Transverse colon (tissue), 3 donors: ENCODE measurements at regions not wholly inside any gene's neighbourhood (a gene's known extent, or its start where the extent isn't known, plus 50 kb on each side); places are given as distances from the start of the nearest gene placed in this dataset.

Experiments used
- POLR2A ChIP-seq: fragments of 450-650 bp; IDR thresholded peaks from one replicate; pipeline ENCODE4 v1.6.1; 2016; ENCODE audit warnings: antibody characterized with exemption, mild to moderate bottlenecking, moderate library complexity
- TF ChIP-seq, protein P1 (sequence below), 5 experiments: fragments of 200-600 bp in 3 of 5; fragments of 450-650 bp in 2 of 5; sonication (generic) in 3 of 5; IDR thresholded peaks; 1 replicate in 2 of 5; 2 replicates in 3 of 5; pipeline ENCODE4 v1.5.1; 2016 to 2017; ENCODE audit warnings: antibody characterized with exemption in 5 of 5, inconsistent platforms in 3 of 5, mild to moderate bottlenecking in 2 of 5, moderate library complexity in 1 of 5

DNA sequence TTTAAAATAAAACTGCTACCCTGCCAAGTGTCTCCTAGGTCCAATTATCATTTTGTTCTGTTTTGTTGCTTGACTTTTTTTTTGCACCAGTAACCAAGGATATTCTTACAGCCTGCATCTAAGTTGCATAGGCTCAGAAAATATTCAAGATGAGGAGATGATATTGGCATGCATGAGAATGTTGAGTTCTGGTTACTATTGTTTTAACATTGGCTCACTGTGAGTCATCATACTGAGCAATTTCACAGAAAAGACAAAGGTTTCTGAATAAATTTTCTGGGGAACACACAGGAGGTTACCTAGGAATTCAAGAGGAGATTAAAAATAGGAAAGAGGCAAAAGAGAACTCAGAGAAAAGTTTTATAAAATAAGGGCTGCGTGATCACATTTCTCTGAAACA is 84.8 kb upstream of the POU3F3 start:
- TF ChIP-seq, protein P1, sequence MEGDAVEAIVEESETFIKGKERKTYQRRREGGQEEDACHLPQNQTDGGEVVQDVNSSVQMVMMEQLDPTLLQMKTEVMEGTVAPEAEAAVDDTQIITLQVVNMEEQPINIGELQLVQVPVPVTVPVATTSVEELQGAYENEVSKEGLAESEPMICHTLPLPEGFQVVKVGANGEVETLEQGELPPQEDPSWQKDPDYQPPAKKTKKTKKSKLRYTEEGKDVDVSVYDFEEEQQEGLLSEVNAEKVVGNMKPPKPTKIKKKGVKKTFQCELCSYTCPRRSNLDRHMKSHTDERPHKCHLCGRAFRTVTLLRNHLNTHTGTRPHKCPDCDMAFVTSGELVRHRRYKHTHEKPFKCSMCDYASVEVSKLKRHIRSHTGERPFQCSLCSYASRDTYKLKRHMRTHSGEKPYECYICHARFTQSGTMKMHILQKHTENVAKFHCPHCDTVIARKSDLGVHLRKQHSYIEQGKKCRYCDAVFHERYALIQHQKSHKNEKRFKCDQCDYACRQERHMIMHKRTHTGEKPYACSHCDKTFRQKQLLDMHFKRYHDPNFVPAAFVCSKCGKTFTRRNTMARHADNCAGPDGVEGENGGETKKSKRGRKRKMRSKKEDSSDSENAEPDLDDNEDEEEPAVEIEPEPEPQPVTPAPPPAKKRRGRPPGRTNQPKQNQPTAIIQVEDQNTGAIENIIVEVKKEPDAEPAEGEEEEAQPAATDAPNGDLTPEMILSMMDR (IDR thresholded peaks at IDR 0.05) = no peak
- no peak for TF ChIP-seq POLR2A
